Ectodermal cell (in vitro differentiated cells): ENCODE measurements at regions not wholly inside any gene's neighbourhood (a gene's known extent, or its start where the extent isn't known, plus 50 kb on each side); places are given as distances from the start of the nearest gene placed in this dataset.

Source experiments
- H3K27ac ChIP-seq: 2 replicates; pipeline ENCODE4 v1.7.0; 2013; ENCODE audit warnings: mild to moderate bottlenecking, low read depth, low read length; ENCODE audit not compliant: insufficient read depth, poor library complexity, severe bottlenecking
- H3K27me3 ChIP-seq: 2 replicates; pipeline ENCODE4 v1.7.0; 2013; ENCODE audit warnings: mild to moderate bottlenecking, low read length; ENCODE audit not compliant: insufficient read depth, control insufficient read depth, poor library complexity, severe bottlenecking
- H3K36me3 ChIP-seq: one replicate; pipeline ENCODE4 v1.7.0; 2013; ENCODE audit warnings: low read length; ENCODE audit not compliant: control insufficient read depth, insufficient read depth
- H3K4me1 ChIP-seq: one replicate; pipeline ENCODE4 v1.7.0; 2013; ENCODE audit warnings: low read length; ENCODE audit not compliant: control insufficient read depth, insufficient read depth
- H3K4me3 ChIP-seq: 2 replicates; pipeline ENCODE4 v1.7.0; 2013; ENCODE audit warnings: low read depth, low read length, control low read depth; ENCODE audit not compliant: insufficient read depth
- H3K9me3 ChIP-seq: 2 replicates; pipeline ENCODE4 v1.7.0; 2013; ENCODE audit warnings: mild to moderate bottlenecking, low read length, moderate library complexity; ENCODE audit not compliant: control insufficient read depth
- WGBS, 2 experiments: methylation state at CpG; one replicate each; pipeline ENCODE4 v1.1.7; 2013; ENCODE audit warnings: missing lambda C conversion rate in 2 of 2; 5-methylcytosine and 5-hydroxymethylcytosine counted together

GRCh38 chr5:3339092-3339797, 256.4 kb upstream of the IRX1 start:
- no peaks in the 10 kb centered on the region for H3K9me3 ChIP-seq
- H3K27me3 ChIP-seq, result no peaks in the 10 kb centered on the region
- H3K36me3 ChIP-seq, result no peaks in the 10 kb centered on the region
- no peak overlapping the region for H3K4me3 ChIP-seq
- WGBS, 2 experiments, result 89 to 91% methylated on average over 23 of the region's 23 CpGs
- no peak overlapping the region for H3K27ac ChIP-seq
- H3K4me1 ChIP-seq, result no peaks in the 10 kb centered on the region

GRCh38 chr5:3337812-3338541, 257.7 kb upstream of the IRX1 start:
- Histone ChIP-seq H3K36me3 (no peaks in the 10 kb centered on the region), H3K27me3 (no peaks in the 10 kb centered on the region)
- 93 to 96% methylated on average over 16 of the region's 16 CpGs for WGBS, 2 experiments

GRCh38 chr5:3336666-3337065, 259.0 kb upstream of the IRX1 start:
- 86 to 87% methylated on average over 11 of the region's 11 CpGs for WGBS, 2 experiments
- no peaks in the 10 kb centered on the region for H3K36me3 ChIP-seq
- no peak overlapping the region for H3K4me3 ChIP-seq
- H3K27me3 ChIP-seq, result no peaks in the 10 kb centered on the region
- H3K9me3 ChIP-seq, result no peaks in the 10 kb centered on the region
- H3K27ac ChIP-seq, result no peak overlapping the region
- no peaks in the 10 kb centered on the region for H3K4me1 ChIP-seq

More at GRCh38 chr5:3337812-3338541, 257.7 kb upstream of the IRX1 start:
- no peak overlapping the region for H3K27ac ChIP-seq
- H3K4me3 ChIP-seq, result no peak overlapping the region
- H3K9me3 ChIP-seq, result no peaks in the 10 kb centered on the region
- no peaks in the 10 kb centered on the region for H3K4me1 ChIP-seq

GRCh38 chr5:3335301-3335700, 260.3 kb upstream of the IRX1 start:
- 87 to 88% methylated on average over 12 of the region's 12 CpGs for WGBS, 2 experiments
- Histone ChIP-seq H3K9me3 (no peaks in the 10 kb centered on the region), H3K4me1 (no peaks in the 10 kb centered on the region), H3K27me3 (no peaks in the 10 kb centered on the region), H3K36me3 (no peaks in the 10 kb centered on the region), H3K4me3 (no peak overlapping the region), H3K27ac (no peak overlapping the region)

GRCh38 chr5:3333836-3334235, 261.8 kb upstream of the IRX1 start:
- no peak overlapping the region for H3K4me3 ChIP-seq
- WGBS, 2 experiments, result 84 to 94% methylated on average over 7 to 8 of the region's 8 CpGs
- no peak overlapping the region for H3K27ac ChIP-seq
- no peaks in the 10 kb centered on the region for H3K27me3 ChIP-seq
- H3K36me3 ChIP-seq, result no peaks in the 10 kb centered on the region
- H3K4me1 ChIP-seq, result no peaks in the 10 kb centered on the region
- no peaks in the 10 kb centered on the region for H3K9me3 ChIP-seq

- no peaks in the 10 kb centered on the region for H3K9me3 ChIP-seq
- WGBS, 2 experiments, result 94 to 95% methylated on average over 9 of the region's 9 CpGs
- H3K4me3 ChIP-seq, result no peak overlapping the region
- H3K36me3 ChIP-seq, result no peaks in the 10 kb centered on the region
- H3K27me3 ChIP-seq, result no peaks in the 10 kb centered on the region
- H3K27ac ChIP-seq, result no peak overlapping the region
- H3K4me1 ChIP-seq, result no peaks in the 10 kb centered on the region
These were observed 262.5 kb upstream of the IRX1 start for GRCh38 chr5:3333105-3333504.

GRCh38 chr5:3331819-3332218, 263.8 kb upstream of the IRX1 start:
- Histone ChIP-seq H3K4me3 (no peak overlapping the region), H3K9me3 (no peaks in the 10 kb centered on the region), H3K27me3 (no peaks in the 10 kb centered on the region), H3K27ac (no peak overlapping the region), H3K4me1 (no peaks in the 10 kb centered on the region), H3K36me3 (no peaks in the 10 kb centered on the region)
- WGBS, 2 experiments, result 92 to 97% methylated on average over 6 of the region's 6 CpGs

- H3K4me3 ChIP-seq, result no peak overlapping the region
- no peak overlapping the region for H3K27ac ChIP-seq
- 95% methylated on average over 6 of the region's 6 CpGs for WGBS, 2 experiments
- no peaks in the 10 kb centered on the region for H3K36me3 ChIP-seq
- H3K27me3 ChIP-seq, result no peaks in the 10 kb centered on the region
- H3K4me1 ChIP-seq, result peaks cover 6% of the 10 kb centered on the region
- H3K9me3 ChIP-seq, result no peaks in the 10 kb centered on the region
These were observed 265.2 kb upstream of the IRX1 start for GRCh38 chr5:3330442-3330841.

GRCh38 chr5:3329427-3329826, 266.2 kb upstream of the IRX1 start:
- Histone ChIP-seq H3K4me3 (no peak overlapping the region), H3K4me1 (peaks cover 6% of the 10 kb centered on the region), H3K9me3 (no peaks in the 10 kb centered on the region), H3K27ac (no peak overlapping the region), H3K36me3 (no peaks in the 10 kb centered on the region), H3K27me3 (no peaks in the 10 kb centered on the region)
- 92 to 97% methylated on average over 4 of the region's 4 CpGs for WGBS, 2 experiments

- Histone ChIP-seq H3K27ac (no peak overlapping the region), H3K27me3 (no peaks in the 10 kb centered on the region), H3K36me3 (no peaks in the 10 kb centered on the region), H3K9me3 (no peaks in the 10 kb centered on the region), H3K4me3 (no peak overlapping the region), H3K4me1 (peaks cover 6% of the 10 kb centered on the region)
- WGBS, 2 experiments, result 86 to 91% methylated on average over 9 of the region's 9 CpGs
These were observed 268.8 kb upstream of the IRX1 start for GRCh38 chr5:3326841-3327232.
